Inflammatory macrophage treated with lipopolysaccharide for 1 hour (primary cell): ENCODE measurements at regions not wholly inside any gene's neighbourhood (a gene's known extent, or its start where the extent isn't known, plus 50 kb on each side); places are given as distances from the start of the nearest gene placed in this dataset.
"Not testable (repeated sequence)": the region's sequence is repeated elsewhere in the genome, so short reads cannot be mapped to it uniquely, and the experiment has no call there.

ENCODE experiments used
- DNase-seq, 2 donors: peaks; one replicate each; pipeline ENCODE4 v3.0.0-alpha.2; 2020 to 2022

GRCh38 chr5:27144456-27144855, 106.1 kb upstream of the CDH9 start:
- no peak for DNase-seq

DNA sequence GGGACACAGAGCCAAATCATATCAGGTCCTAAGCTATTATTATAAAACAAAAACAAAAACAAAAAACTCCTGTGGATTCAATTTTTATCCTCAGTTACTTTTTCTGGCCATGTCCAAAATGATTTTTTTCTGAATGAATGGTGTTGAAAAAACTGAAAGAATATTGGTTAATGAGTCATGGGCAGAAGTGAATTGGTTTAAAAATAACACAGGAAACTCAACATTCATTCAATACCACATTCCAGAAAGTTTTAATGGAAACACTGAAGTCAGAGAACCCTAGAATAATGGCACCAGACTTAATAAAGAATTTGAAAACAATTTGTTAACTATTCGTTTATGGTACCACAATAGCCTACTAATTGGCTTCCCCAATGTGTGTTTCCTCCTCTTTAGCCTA, 102.4 kb upstream of the CDH9 start:
- DNase-seq = no peak

DNA sequence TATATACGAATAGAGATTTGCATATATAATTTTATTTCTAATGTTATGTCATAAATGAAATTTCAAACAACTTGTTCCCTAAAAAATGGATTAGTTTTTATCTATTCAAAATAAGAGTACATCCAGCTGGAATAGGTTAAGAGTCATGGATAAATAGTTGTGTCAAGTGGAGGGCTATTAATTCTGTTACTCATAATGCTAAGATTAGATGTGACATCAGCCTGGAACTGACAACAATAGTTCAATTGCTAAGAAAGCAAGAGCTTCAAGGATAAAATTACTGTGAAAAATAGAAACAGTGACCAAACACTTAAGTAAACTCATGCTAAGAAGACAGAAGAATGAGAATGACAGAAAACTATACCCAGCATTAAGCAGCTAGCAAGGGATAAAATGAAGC, 92.2 kb upstream of the CDH9 start:
- no peak for DNase-seq

DNA sequence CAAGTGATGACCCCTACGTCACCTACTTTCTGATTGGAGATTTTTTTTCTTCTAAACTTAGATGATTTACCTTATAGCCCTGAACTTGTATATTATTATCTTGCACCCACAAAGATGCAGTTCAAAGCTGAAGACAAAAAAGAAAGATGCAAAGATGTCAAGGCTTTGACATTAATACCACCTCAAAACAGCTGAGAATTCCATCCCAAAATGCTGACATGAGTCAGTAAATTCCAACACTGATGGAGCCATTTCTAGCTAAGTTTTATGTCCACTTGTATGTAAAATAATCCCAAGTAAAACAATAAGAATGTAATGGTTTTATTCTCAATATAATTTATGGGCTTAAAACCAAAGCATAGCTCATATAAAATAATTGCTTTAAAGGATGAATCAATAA, 91.5 kb upstream of the CDH9 start:
- no peak for DNase-seq

DNA sequence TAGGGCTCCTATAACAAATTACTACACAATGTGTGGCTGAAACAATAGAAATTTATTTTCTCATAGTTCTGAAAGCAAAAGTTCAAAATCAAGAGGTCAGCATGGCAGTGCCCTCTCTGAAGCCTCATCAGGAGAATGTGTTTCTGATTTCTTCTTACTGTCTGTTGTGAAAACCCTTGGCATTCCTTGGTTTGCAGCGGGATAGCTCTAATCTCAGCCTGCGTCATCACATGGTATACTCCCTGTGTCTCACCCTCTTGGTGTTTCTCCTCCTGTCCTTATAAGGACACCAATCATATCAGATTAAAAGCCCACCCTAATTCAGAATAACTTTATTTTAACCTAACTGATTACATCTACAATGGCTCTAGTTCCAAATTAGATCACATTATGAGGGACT, 87.5 kb upstream of the CDH9 start:
- no peak for DNase-seq

DNA sequence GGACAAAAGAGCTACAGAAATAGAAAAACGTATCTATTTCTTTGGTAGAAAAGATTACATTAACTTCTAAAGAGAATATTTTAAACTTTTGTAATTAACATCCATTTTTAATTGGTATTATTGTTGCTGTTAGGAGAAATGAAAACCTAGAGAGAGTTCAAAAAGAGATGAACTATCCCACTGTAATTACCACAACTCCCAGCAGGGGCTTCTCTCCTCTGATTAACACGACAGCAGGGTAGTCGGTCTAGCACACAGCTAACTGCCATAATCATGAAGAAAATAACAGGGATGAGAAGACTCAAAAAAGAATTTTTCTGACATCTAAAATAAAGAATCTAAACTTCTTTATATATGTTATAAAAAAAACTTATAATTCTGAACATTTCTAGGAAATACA, 86.2 kb upstream of the CDH9 start:
- DNase-seq = no peak

GRCh38 chr5:27119736-27120321, 81.4 kb upstream of the CDH9 start:
- not testable (repeated sequence) for DNase-seq

DNA sequence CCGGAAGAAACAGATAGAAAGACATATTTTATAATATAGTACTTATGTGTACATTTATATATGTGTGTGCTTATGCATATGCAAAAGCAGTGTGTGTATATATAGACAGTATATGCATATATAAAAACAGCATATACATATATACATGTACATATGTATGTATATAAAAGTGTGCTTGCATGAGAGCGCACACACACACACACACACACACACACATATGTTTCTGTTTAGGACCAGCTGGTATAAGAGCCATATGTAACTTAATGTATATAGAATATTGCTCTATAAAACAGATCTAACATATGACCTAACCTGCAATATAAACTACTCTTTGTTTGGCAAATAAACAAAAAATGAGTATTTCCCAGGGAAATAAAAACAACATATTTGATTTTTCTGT, 65.1 kb upstream of the CDH9 start:
- DNase-seq = no peak

- not testable (repeated sequence) for DNase-seq
These were observed 57.4 kb upstream of the CDH9 start for GRCh38 chr5:27095761-27096160.

DNA sequence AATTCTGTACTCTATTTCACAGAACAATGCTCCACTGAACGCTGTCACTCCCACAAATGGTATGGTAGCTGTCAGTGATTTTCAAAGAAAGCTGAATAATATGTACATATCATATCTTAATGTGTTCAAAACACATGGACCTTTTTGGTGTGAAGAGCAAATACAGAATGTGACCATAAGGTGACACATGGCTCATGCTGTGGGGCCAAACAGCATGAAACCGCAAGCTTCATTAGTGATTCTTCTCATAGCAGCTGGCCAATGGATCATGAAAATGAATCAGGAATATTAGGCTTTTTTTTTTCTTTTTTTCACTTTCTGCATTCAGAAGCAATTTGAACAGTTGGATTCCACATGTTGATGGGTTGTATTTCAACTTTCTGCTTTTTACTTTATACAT, 54.9 kb upstream of the CDH9 start:
- DNase-seq = no peak

- no peak for DNase-seq
These were observed 53.5 kb upstream of the CDH9 start for GRCh38 chr5:27091858-27092257.

- DNase-seq = not testable (repeated sequence)
These were observed 50.4 kb upstream of the CDH9 start for GRCh38 chr5:27088822-27089221.
